ENCODE measurements at regions not wholly inside any gene's neighbourhood (a gene's known extent, or its start where the extent isn't known, plus 50 kb on each side); places are given as distances from the start of the nearest gene placed in this dataset.
A peak's percentile ranks its signal among the peaks of the same experiment; 100 is the strongest.
"Not testable (repeated sequence)": the region's sequence is repeated elsewhere in the genome, so short reads cannot be mapped to it uniquely, and the experiment has no call there.

DNA sequence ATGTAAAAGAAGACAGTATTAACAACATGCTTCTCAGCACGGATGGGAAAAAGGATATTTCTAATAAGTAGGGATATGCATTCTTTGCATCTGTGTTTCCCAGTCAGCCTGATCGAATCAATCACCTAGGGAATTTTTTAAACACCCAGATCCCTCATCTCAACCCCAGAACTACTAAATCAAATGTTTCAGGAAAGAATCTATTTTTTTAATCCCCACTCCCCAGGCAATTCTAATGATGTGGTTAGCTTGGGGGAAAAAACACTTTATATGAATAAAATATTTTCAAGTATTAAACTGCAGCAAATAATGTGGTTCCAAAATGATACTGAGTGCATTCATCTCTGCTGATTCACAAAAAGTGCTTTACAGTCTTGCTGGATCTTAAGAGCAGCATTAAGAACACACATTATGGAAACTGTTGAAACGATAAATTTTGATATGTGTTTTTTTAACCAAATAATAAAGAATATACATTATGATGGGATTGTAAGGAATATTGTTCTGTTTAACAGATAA is 68.7 kb upstream of the GUCY1A1 start:
- H3K9me3 ChIP-seq, result no peaks in the 10 kb centered on the region
- no peak for DNase-seq
- no peak overlapping the region for H3K4me3 ChIP-seq
- H3K27me3 ChIP-seq, result no peaks in the 10 kb centered on the region
- no peaks in the 10 kb centered on the region for H3K36me3 ChIP-seq

DNA sequence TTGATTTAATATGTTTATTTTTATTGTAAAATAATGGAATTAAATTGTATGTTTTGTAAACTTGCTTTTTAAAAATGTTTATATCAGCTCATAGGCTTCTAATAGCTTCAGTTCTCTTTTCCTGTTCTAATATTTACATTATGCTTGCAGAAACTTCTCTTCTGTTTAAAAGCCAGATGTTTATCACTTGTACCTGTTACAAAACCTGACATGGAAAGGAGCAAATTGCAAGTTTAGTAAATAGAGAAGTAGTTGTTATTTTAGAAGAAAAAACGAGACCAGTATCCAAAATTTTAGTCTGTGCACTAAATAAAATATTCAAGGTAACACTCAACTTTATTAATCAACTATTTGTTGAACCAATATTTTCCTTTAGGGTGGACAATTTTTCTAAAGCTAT is 69.4 kb upstream of the GUCY1A1 start:
- Histone ChIP-seq H3K9me3 (no peaks in the 10 kb centered on the region), H3K36me3 (no peaks in the 10 kb centered on the region), H3K4me3 (no peak overlapping the region), H3K27me3 (no peaks in the 10 kb centered on the region)
- DNase-seq, result no peak

DNA sequence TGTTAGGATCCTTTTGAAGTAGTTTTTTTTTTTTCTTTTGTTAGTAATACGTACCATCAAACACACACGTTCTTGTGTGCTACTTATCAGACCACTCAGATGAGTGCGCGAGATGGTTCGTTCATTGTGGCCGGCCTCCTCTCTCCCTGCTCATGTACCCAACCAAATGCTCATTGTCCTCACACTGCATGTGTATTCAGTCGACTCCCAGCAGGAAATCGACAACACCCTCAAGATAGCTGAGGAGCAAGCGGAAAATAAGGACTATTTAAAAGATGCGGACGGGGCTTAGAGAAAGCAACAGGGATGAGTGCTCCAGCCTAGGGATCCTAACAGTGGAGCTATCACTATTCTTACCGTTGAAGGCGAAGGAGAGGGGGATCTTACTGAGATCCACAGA is 72.9 kb upstream of the GUCY1A1 start:
- no peak for DNase-seq
- no peaks in the 10 kb centered on the region for H3K36me3 ChIP-seq

DNA sequence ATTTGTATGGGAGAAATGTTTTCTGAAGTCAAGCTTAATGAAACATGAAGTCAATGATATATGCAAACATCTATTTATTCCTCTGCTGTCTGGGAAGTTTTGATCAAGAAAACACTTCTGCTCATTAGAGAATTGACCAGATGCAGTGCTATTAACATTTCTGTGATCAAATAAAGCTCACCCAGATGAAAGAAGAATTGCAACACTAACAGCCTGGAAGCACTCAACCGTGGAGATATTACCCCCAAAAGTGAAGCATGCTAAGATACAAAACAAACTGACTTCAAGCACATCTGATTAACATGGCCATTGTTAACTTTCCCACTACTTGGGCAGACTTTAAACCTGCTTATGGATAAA is 73.7 kb upstream of the GUCY1A1 start:
- Histone ChIP-seq H3K9me3 (no peaks in the 10 kb centered on the region), H3K4me3 (no peak overlapping the region), H3K27me3 (no peaks in the 10 kb centered on the region), H3K36me3 (no peaks in the 10 kb centered on the region)
- no peak for DNase-seq

More for the DNA sequence above, 72.9 kb upstream of the GUCY1A1 start:
- no peaks in the 10 kb centered on the region for H3K27me3 ChIP-seq
- no peak overlapping the region for H3K4me3 ChIP-seq
- no peaks in the 10 kb centered on the region for H3K9me3 ChIP-seq

DNA sequence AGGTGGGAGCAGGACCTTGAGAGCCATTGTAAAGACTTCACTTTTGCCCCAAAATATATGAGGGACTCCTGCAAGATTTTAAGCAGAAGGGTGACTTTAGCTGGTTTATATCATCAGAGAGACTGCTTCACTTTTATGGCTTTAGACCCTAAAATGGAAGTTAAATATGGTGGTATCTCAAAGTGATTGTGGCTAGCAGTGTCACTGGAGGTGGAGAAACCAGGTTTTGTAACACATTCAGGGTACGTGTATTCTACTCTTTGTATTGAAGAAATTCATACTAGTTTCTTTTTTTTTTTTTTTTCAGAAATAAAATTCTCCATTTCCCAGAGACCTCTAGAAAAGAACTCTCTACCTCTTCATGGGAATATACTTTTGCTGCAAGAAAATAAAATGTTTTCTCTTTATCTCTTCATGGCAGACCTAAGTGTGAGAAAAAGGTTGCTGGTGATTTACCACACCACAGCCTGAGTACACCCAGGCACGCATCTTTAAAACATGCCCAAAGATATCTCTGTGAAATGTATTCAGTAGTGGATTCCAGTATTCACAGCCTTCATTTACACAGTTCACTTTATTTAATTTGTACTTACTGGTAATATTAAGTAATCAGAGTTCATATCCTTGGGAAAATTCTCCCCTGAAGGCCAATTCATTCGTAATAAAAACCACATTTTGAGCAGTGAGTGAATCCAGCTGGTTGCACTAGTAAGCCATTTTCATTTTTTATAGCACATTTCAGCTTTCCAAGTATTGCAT is 74.3 kb upstream of the GUCY1A1 start:
- Histone ChIP-seq H3K27me3 (no peaks in the 10 kb centered on the region), H3K4me3 (no peak overlapping the region), H3K9me3 (no peaks in the 10 kb centered on the region), H3K36me3 (no peaks in the 10 kb centered on the region)
- no peak for DNase-seq

DNA sequence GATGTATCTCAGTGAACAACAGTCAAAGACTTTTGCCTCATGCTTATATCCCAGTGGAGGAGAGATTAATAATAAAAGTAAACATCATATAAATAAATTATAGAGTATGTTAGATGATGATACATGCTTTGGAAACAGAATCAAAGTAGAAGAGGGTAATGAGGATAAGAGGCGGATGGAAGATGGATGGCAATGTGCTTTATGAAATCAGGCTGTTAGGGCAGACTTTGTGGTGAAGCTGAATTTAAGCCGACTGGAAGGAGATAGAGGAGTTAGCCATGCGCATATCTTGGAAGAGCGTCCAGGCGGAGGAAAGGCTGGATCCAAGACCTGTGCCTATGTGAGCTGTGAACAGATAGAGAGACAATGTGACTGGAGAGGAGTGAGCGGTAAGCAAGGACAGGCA is 74.9 kb upstream of the GUCY1A1 start:
- Histone ChIP-seq H3K9me3 (no peaks in the 10 kb centered on the region), H3K36me3 (no peaks in the 10 kb centered on the region), H3K27me3 (no peaks in the 10 kb centered on the region), H3K4me3 (no peak overlapping the region)
- no peak for DNase-seq

DNA sequence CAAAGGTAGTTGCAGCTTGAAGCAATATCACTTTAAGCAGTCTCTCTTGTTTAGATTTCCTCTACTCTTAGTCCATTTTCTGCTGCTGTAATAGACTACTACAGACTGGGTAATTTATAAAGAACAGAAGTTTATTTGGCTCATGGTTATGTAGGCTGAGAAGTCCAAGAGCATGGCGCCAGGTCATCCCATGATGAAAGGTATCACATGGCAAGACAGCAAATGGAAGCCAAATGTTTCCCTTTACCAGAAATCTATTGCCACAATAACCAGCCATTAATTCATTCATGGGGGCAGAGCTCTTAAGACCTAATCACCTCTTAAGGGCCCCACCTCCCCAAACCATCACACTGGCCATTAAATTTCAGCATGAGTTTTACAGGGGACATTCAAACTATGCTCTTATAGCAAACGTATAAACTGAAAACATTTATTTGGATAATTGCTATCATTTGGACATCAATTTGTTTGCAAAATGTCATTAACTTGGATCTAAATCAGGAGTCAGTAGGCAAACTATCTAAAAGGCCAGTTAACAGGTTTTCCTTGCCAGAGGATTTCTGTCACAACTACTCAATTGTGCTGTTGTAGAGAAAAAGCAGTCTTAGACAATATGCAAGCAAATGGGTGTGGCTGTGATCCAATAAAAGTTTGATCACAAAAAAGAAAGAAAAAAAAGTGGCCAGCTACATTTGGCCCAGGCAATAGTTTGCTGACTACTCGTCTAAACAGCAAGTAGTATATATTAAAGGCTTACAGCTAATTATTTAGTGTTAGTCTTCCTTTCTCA is 75.7 kb upstream of the GUCY1A1 start:
- Histone ChIP-seq H3K4me3 (no peak overlapping the region), H3K9me3 (no peaks in the 10 kb centered on the region), H3K36me3 (no peaks in the 10 kb centered on the region), H3K27me3 (no peaks in the 10 kb centered on the region)
- no peak for DNase-seq

DNA sequence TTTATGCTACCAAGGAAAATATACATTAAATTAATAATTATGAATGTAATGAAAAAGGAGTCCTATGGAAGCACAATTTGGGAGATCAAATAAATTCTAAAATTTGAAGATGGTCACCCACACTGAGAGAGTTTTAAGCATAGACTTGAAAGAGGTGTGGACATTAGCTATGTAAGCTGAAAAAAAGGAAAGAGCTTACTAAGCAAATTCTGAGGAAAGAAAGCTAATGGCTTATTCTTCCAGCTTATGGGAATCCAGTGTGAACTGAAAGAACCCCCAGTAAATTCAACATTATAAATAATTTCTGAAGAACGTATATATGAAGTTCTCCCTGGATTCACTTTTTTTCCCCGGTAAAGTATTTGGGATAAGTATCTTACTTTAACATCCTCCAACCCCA is 78.2 kb upstream of the GUCY1A1 start:
- no peak for DNase-seq
- no peaks in the 10 kb centered on the region for H3K27me3 ChIP-seq
- H3K4me3 ChIP-seq, result no peak overlapping the region
- H3K9me3 ChIP-seq, result no peaks in the 10 kb centered on the region
- H3K36me3 ChIP-seq, result no peaks in the 10 kb centered on the region

DNA sequence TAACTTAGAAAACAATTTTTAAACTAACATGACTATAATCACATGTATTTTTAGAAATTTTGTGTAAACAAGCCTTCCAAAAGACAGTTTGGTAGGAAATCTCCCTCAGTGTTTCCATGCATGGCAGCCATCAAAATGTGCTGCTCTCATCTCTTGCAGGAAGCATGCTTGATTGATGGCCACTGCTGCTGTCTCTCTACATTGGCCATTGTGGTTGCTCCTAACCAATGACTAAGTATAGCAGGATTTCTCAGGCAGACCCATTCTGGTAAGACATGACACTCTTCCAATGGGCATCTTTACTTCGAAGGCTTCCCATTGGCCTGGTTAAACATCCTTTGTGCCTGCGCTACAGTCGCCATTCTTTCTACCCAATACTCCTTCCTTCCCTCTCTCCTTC is 78.9 kb upstream of the GUCY1A1 start:
- Histone ChIP-seq H3K4me3 (no peak overlapping the region), H3K36me3 (no peaks in the 10 kb centered on the region), H3K27me3 (no peaks in the 10 kb centered on the region), H3K9me3 (no peaks in the 10 kb centered on the region)
- no peak for DNase-seq

DNA sequence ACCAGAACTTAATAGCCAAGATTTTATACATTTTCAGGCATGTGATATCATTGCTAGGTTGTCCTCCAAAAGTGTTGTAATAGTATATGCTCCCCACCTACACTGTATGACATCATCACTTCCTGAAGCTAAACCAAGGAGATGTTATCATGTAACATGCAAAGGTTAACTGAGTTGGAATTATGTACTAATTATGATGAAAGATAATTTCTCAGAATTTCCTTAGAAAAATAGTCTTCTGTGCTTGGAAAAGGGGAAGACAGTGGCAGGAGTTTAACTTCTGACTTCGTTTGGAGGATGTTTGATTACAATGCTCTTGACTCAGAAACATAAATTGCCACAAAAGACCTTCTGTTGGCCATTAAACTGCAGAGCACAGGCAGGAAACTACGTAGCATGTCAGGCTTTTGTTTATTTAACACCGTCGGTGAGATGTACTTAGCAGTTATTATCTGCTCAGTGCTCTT is 83.6 kb upstream of the GUCY1A1 start:
- no peak overlapping the region for H3K4me3 ChIP-seq
- no peaks in the 10 kb centered on the region for H3K36me3 ChIP-seq
- DNase-seq, result no peak
- H3K9me3 ChIP-seq, result no peaks in the 10 kb centered on the region
- no peaks in the 10 kb centered on the region for H3K27me3 ChIP-seq

DNA sequence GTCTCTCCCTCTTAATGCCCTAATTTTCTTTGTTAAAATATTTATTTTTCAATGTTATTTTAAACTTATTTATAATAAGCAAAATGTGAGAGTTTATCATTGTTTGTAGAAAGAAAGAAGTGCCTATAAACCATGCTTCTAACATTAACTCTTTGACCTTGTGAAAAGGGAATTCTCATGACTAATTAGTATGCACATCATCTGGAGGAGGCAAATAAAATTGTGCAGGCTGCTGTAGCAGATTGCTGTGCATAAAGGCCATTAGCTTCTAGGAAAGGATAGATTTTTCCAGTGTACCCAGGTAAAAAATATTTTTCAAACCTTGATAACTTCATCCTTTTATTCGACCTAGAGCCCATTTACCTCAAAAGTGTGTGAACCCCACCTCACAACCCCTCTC is 84.6 kb upstream of the GUCY1A1 start:
- Histone ChIP-seq H3K27me3 (no peaks in the 10 kb centered on the region), H3K36me3 (no peaks in the 10 kb centered on the region), H3K9me3 (no peaks in the 10 kb centered on the region), H3K4me3 (no peak overlapping the region)
- no peak for DNase-seq

DNA sequence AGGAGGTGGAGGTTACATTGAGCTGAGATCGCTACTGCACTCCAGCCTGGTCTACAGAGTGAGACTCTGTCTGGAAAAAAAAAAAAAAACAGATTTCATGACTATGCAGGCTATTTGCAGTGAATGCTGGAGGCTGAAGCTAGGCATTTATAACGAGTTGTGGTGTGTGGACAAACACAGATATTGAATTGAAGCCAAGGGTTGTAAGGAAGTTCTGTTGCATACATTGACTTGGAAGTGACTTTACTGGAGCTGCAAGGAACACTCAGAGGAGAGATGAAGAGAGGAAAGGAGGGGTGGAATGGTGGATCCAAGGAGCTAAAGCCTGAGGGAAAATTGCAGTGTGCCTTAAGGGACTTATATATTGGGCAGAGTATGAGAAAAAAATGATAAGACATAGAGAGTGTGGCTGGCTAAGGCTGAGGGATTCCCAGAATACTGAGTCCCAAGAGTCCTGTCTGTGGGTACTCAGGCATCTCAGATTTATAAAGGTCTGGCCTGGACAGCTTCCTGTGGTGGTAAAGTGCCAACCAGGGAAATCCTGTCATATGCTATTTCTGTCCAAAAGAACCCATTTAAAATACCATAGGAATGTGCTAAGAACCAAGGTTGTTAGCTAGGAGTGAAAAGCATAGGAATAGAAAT is 87.8 kb upstream of the GUCY1A1 start:
- no peak overlapping the region for H3K4me3 ChIP-seq
- H3K9me3 ChIP-seq, result no peaks in the 10 kb centered on the region
- peak; percentile 35 for DNase-seq
- no peaks in the 10 kb centered on the region for H3K36me3 ChIP-seq
- H3K27me3 ChIP-seq, result no peaks in the 10 kb centered on the region

DNA sequence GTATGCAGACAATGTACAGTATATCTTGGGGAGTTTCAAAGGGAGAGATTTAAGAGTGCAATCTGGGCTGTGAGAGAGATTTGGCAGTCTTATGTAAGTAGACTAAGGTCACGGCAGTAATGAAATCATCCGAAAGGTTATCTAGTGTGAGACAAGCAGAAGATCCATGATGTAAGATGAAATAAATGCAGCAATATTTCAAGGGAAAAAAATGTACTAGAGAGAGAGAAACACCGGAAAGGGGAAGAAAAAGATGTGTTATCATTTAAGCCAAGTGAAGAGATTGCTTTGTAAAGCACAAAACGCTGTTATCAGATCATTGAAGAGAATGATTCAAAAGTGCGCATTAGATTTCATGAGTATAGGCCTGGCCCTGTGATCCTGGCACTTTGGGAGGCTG is 88.4 kb upstream of the GUCY1A1 start:
- no peaks in the 10 kb centered on the region for H3K27me3 ChIP-seq
- no peak overlapping the region for H3K4me3 ChIP-seq
- H3K36me3 ChIP-seq, result no peaks in the 10 kb centered on the region
- no peaks in the 10 kb centered on the region for H3K9me3 ChIP-seq
- no peak for DNase-seq

DNA sequence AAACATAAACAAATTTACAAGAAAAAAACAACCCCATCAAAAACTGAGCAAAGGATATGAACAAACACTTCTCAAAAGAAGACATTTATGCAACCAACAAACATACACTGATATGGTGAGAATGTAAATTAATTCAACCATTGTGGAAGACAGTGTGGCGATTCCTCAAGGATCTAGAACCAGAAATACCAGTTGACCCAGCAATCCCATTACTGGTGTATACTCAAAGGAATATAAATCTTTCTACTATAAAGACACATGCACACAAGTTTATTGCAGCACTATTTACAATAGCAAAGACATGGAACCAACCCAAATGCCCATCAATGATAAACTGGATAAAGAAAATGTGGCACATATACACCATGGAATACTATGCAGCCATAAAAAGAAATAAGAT is 92.3 kb upstream of the GUCY1A1 start:
- H3K4me3 ChIP-seq, H3K9me3 ChIP-seq, H3K36me3 ChIP-seq, H3K27me3 ChIP-seq, DNase-seq: not testable (repeated sequence)

DNA sequence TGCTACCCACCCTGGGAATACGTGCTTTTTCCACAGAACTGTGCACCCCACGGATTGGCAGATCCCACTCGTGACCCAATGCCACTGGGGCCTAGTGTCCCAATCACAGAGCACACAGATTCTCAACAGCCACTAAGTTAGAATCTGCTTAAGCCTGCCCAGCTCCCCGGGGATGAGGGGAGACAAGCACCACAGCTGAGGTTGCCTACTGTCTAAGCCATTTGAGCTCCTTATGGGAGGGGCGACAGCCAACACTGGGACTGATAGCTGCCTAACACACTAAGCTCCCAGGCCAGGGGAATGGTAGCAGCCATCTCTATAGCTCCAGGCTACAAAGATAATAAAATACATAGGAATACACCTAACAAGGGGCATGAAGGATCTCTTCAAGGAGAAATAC is 93.5 kb upstream of the GUCY1A1 start:
- no peaks in the 10 kb centered on the region for H3K9me3 ChIP-seq
- H3K36me3 ChIP-seq, result no peaks in the 10 kb centered on the region
- no peak overlapping the region for H3K4me3 ChIP-seq
- DNase-seq, result no peak
- no peaks in the 10 kb centered on the region for H3K27me3 ChIP-seq

DNA sequence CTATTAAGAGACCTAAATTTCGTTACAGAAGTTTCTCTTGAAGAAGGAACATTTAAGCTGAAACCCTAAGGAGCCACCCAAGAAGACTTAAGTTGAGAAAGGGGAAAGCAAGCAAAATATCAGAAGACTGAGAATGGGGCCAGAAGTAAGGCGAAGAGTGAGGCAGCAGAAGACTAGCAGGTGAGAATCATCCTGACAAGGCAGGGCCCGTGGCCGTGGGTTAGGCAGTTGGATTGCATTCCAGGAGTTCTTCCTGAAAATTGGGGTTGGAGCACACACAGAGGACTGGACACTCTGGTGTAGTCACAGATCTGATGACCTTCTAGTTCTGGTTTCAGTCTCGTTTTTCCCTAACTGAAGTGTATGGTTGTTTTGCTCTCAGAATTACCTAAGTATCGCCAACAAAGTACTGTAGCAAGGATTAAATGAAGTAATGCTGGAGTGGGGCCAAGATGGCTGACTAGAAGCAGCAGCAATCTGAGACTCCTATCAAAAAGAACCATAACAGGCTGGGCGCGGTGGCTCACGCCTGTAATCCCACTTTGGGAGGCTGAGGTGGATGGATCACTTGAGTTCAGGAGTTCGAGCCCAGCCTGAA is 94.4 kb upstream of the GUCY1A1 start:
- Histone ChIP-seq H3K9me3 (no peaks in the 10 kb centered on the region), H3K4me3 (no peak overlapping the region), H3K27me3 (no peaks in the 10 kb centered on the region), H3K36me3 (no peaks in the 10 kb centered on the region)
- no peak for DNase-seq
